Activated T-cell treated with anti-CD3 and anti-CD28 coated beads, Interleukin-2, amount 50 U/mL, for 24 hours (primary cell): ENCODE measurements at regions not wholly inside any gene's neighbourhood (a gene's known extent, or its start where the extent isn't known, plus 50 kb on each side); places are given as distances from the start of the nearest gene placed in this dataset.
"Not testable (repeated sequence)": the region's sequence is repeated elsewhere in the genome, so short reads cannot be mapped to it uniquely, and the experiment has no call there.

Experiments
- DNase-seq: peaks from one replicate; pipeline ENCODE4 v3.0.0-alpha.2; 2020
- H3K27ac Mint-ChIP-seq: 2 replicates; pipeline ENCODE4 v1.8.0; 2020; ENCODE audit warnings: mild to moderate bottlenecking, mixed read lengths
- H3K27me3 Mint-ChIP-seq: 2 replicates; pipeline ENCODE4 v1.8.0; 2020; ENCODE audit warnings: mixed read lengths
- H3K36me3 Mint-ChIP-seq: 2 replicates; pipeline ENCODE4 v1.8.0; 2020; ENCODE audit warnings: low read depth, mixed read lengths
- H3K4me1 Mint-ChIP-seq: 2 replicates; pipeline ENCODE4 v1.8.0; 2020; ENCODE audit warnings: low read depth, mixed read lengths
- H3K4me3 Mint-ChIP-seq: 2 replicates; pipeline ENCODE4 v1.8.0; 2020; ENCODE audit warnings: mild to moderate bottlenecking, moderate library complexity, mixed read lengths
- H3K9me3 Mint-ChIP-seq: 2 replicates; pipeline ENCODE4 v1.8.0; 2020; ENCODE audit warnings: mixed read lengths

DNA sequence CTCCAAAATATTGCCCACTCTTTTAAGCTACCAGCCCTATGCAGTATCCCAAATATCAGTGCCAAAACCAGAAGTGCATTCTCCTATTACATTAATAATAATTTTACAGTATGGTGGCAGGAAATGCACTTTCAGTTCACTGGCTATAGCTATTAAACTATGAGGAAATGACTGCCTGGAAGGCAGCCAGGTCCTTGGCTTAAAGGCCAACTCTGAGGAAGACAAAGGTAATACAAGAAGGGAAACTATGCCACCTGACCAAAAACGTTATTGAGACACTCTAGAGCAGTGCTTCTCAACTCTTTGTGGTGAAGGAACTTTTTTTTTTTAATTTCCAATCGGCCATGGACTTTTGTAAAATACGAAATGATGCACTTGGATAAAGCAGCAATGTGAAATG lies 133.6 kb upstream of the VAMP7 start:
- Mint-ChIP-seq H3K9me3 (no peaks in the 10 kb centered on the region), H3K4me3 (no peak overlapping the region), H3K27ac (no peak overlapping the region), H3K27me3 (peaks cover 2% of the 10 kb centered on the region), H3K36me3 (no peaks in the 10 kb centered on the region), H3K4me1 (no peaks in the 10 kb centered on the region)
- no peak for DNase-seq

DNA sequence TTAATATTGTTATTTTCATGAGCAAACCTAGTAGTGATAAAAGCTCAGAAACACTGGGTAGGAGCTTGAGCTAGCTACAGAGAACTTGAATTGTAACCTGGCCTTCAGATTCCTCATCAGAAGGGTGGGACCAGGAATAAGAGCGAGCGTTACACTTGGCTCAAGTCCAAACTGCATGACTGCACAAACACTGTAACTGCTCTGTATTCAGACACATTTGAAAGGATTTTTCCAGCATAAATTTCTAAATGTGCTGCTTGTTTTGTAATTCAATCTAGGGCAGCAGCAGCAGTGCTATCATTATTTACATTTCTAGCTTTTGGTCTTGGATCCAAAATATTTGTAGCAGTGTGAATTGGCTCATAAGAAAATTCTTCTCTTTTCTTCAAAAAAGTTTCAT lies 133.0 kb upstream of the TMLHE start:
- Mint-ChIP-seq H3K9me3 (no peaks in the 10 kb centered on the region), H3K4me3 (no peak overlapping the region), H3K36me3 (no peaks in the 10 kb centered on the region), H3K27ac (no peak overlapping the region), H3K27me3 (peaks cover 13% of the 10 kb centered on the region), H3K4me1 (no peaks in the 10 kb centered on the region)
- DNase-seq: no peak

DNA sequence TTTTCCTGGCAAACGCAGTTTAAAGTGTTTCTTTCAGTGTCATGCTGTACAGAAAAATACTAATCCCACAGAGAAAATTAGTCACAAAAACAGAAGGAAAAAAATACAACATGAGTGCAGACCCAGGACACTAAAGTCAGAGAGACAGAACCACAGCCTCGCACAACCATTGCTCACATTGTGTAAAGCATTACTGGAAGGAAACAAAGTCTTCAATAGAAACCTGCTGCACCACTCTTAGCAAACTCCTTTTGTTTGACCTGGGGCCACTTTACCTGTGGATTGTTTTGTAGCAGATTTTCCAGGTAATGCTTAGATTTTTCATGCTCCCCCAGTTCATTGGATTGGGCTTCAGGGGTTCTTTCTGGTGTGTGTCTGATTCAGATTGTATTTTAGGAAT lies 131.8 kb upstream of the TMLHE start:
- Mint-ChIP-seq H3K36me3 (no peaks in the 10 kb centered on the region), H3K9me3 (peaks cover 4% of the 10 kb centered on the region), H3K4me1 (no peaks in the 10 kb centered on the region), H3K27ac (no peak overlapping the region), H3K27me3 (peaks cover 17% of the 10 kb centered on the region), H3K4me3 (no peak overlapping the region)
- no peak for DNase-seq

DNA sequence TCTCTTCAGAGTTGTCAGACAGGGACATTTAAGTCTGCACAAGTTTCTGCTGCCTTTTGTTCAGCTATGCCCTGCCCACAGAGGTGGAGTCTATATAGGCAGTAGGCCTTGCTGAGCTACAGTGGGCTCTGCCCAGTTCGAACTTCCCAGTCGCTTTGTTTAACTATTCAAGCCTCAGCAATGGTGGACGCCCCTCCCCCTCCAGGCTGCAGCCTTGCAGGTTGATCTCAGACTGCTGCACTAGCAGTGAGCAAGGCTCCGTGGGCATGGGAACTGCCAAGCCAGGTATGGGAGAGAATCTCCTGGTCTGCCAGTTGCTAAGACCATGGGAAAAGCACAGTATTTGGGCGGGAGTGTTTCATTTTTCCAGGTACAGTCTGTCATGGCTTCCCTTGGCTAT lies 115.6 kb upstream of the TMLHE start:
- not testable (repeated sequence) for DNase-seq, H3K4me1 Mint-ChIP-seq, H3K27me3 Mint-ChIP-seq, H3K4me3 Mint-ChIP-seq, H3K36me3 Mint-ChIP-seq, H3K9me3 Mint-ChIP-seq, H3K27ac Mint-ChIP-seq

DNA sequence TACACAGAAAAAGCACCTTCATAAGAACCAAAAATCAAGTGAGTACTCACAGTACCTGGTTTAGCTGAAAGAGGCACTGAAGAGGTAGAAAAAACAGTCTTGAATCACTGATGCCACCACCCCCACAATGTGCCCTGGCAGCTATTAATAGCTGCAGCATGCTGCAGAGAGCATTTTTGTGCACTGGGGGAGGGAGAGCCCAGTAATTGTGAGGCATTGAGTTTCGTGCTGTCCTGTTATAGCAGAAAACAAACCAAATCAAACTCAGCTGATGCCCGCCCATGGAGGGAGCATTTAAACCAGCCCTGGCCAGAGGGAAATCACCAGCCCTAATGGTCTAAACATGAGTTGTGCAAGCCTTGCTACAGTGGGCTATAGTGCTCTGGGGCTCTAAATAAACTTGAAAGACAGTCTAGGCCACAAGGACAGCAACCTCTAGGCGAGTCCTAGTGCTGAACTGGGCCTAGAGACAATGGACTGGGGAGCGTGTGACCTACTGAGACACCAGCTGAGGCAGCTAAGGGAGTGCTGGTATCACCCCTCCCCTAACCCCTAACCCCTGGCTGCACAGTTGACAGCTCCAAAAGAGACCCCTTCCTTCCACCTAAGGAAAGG lies 106.3 kb upstream of the TMLHE start:
- Mint-ChIP-seq H3K4me1 (no peaks in the 10 kb centered on the region), H3K9me3 (no peaks in the 10 kb centered on the region), H3K27me3 (no peaks in the 10 kb centered on the region), H3K27ac (no peak overlapping the region), H3K36me3 (no peaks in the 10 kb centered on the region), H3K4me3 (no peak overlapping the region)
- no peak for DNase-seq

DNA sequence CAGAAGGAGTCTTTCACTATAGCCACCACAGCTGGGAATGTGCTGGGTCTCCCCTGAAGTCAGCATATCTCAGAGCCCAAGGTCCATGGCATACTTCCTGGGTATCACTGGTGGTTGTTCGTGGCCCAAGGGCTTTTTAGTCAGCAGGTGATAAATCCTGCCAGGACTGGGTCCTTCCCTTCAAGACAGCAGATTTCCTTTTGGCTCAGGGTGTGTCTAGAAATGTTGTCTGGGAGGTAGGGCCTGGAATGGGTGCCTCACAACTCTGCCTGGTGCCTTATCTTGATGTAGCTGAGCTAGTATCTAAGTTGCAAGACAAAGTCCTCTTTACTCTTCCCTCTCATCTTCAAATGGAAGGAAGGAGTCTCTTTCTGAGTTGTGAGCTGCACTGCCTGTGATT lies 102.4 kb upstream of the TMLHE start:
- Mint-ChIP-seq H3K36me3 (no peaks in the 10 kb centered on the region), H3K27ac (no peak overlapping the region), H3K4me3 (no peak overlapping the region), H3K9me3 (peaks cover 25% of the 10 kb centered on the region), H3K27me3 (no peaks in the 10 kb centered on the region), H3K4me1 (no peaks in the 10 kb centered on the region)
- no peak for DNase-seq

DNA sequence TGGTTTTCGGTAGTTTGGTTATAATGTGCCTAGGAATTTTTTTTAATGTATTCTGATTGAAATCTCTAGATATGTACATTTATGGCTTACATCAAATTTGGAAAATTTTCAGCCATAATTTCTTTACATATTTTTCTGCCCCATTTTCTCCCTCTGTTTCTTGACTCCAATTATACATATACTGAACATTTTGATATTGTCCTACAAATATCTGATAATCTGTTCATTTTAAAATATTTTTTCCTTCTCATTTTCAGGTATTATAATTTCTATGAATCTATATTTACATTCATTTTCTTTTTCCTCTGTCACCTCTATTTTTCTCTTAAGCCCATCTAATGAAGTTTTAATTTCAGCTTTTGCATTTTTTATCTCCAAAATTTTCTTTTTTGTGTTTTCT lies 82.7 kb upstream of the TMLHE start:
- Mint-ChIP-seq H3K9me3 (peaks cover 4% of the 10 kb centered on the region), H3K27me3 (no peaks in the 10 kb centered on the region), H3K4me1 (no peaks in the 10 kb centered on the region), H3K36me3 (no peaks in the 10 kb centered on the region), H3K27ac (no peak overlapping the region), H3K4me3 (no peak overlapping the region)
- no peak for DNase-seq

DNA sequence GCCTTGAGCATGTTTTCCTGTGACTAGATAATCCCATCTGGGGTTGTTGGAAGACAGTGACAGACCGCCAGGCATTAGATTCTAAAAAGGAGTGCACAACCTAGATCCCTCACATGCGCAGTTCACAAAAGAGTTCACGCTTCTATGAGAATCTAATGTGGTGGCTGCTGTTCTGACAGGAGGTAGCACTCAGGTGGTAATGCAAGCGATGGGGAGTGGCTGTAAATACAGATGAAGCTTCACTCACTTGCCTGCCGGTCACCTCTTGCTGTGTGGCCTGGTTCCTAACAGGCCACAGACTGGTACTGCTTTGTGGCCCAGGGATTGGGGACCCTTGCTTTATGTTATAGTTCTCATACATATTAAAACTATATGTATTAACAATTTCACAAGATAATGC lies 81.9 kb upstream of the TMLHE start:
- no peak overlapping the region for H3K4me3 Mint-ChIP-seq
- peaks cover 3% of the 10 kb centered on the region for H3K9me3 Mint-ChIP-seq
- no peaks in the 10 kb centered on the region for H3K4me1 Mint-ChIP-seq
- no peak for DNase-seq
- peaks cover 7% of the 10 kb centered on the region for H3K27me3 Mint-ChIP-seq
- H3K36me3 Mint-ChIP-seq: no peaks in the 10 kb centered on the region
- no peak overlapping the region for H3K27ac Mint-ChIP-seq

DNA sequence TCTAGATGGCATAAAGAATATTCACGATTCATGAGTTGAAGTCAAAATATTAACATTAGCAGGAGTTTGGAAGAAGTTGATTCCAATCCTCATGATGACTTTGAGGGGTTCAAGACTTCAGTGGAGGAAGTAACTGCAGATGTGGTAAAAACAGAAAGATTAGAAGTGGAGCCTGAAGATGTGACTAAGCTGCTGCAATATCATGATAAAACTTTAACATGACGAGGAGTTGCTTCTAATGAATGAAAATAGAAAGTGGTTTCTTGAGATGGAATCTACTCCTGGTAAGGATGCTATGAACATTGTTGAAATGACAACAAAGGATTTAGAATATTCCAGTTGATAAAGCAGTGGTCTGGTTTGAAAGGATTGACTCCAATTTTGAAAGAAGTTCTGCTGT lies 70.1 kb upstream of the TMLHE start:
- no peaks in the 10 kb centered on the region for H3K27me3 Mint-ChIP-seq
- no peak overlapping the region for H3K27ac Mint-ChIP-seq
- no peaks in the 10 kb centered on the region for H3K9me3 Mint-ChIP-seq
- H3K36me3 Mint-ChIP-seq: no peaks in the 10 kb centered on the region
- H3K4me3 Mint-ChIP-seq: no peak overlapping the region
- no peaks in the 10 kb centered on the region for H3K4me1 Mint-ChIP-seq
- DNase-seq: no peak

DNA sequence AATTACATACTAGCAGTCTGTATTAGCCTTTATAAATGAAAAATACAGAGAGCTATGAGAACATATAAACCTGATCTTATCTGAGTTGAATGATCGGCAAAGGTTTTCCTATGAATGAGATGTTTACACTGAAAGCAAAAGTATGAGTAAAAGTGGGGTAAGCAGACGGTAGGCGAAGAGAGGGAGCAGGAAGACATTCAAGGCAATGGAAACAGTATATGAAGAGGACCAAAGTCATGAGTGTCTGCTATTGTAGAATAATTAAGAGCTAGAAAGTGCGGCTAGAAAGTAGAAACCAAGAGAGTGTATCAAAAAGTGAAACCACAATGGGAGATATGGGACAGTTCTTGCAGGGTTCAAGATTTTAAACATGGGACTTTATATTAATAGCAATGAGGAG lies 67.0 kb upstream of the TMLHE start:
- no peaks in the 10 kb centered on the region for H3K9me3 Mint-ChIP-seq
- no peak overlapping the region for H3K27ac Mint-ChIP-seq
- H3K4me1 Mint-ChIP-seq: no peaks in the 10 kb centered on the region
- no peak for DNase-seq
- H3K27me3 Mint-ChIP-seq: no peaks in the 10 kb centered on the region
- H3K36me3 Mint-ChIP-seq: no peaks in the 10 kb centered on the region
- H3K4me3 Mint-ChIP-seq: no peak overlapping the region

DNA sequence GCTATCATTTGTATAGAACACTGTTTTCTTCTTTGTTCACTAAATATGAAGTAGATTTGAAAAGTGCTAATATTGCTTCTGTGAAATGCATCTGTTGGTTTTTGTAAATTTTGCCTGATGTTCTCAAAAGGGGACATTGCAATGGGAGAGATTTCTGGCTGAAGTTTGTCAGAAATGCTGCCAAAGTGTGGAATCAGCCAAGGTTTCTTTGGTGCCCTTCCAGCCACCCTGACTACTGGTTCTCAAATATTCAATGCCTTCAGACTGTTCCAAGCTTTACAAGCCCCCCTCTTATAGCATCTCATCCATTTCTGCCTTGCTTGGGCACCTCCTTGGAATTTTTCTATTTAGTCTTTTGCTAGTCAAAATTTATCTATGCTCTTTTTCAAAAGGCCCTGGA lies 60.6 kb upstream of the TMLHE start:
- no peak for DNase-seq
- H3K4me3 Mint-ChIP-seq: no peak overlapping the region
- no peaks in the 10 kb centered on the region for H3K27me3 Mint-ChIP-seq
- H3K4me1 Mint-ChIP-seq: no peaks in the 10 kb centered on the region
- H3K36me3 Mint-ChIP-seq: no peaks in the 10 kb centered on the region
- H3K9me3 Mint-ChIP-seq: no peaks in the 10 kb centered on the region
- H3K27ac Mint-ChIP-seq: no peak overlapping the region

DNA sequence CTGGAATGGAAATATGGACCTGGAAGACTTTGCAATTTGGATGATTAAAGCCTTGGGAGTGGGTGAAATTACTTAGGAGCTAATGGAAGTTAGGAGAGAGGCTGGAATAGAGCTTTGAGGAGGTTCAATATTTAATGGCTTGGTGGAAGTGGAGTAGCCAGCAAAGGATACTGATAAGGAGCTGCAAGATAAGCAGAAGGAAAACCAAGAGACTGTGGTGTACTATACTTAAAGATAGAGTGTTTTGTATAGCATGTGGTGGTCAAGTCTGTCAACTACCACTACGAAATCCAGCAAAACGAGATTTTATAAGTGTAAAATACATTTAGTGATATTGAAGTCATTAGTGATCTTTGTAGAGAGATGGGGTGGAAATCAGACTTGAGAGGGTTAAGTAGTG lies 54.0 kb upstream of the TMLHE start:
- no peak overlapping the region for H3K4me3 Mint-ChIP-seq
- no peak for DNase-seq
- H3K27me3 Mint-ChIP-seq: peaks cover 10% of the 10 kb centered on the region
- H3K36me3 Mint-ChIP-seq: no peaks in the 10 kb centered on the region
- H3K4me1 Mint-ChIP-seq: no peaks in the 10 kb centered on the region
- no peak overlapping the region for H3K27ac Mint-ChIP-seq
- peaks cover 2% of the 10 kb centered on the region for H3K9me3 Mint-ChIP-seq
